OCI-LY1 (cell line): ENCODE measurements at regions not wholly inside any gene's neighbourhood (a gene's known extent, or its start where the extent isn't known, plus 50 kb on each side); places are given as distances from the start of the nearest gene placed in this dataset.

ENCODE experiments used
- EZH2 ChIP-seq: fragments of 200-600 bp; sonication (generic), shearing (Covaris generic); IDR thresholded peaks from 2 replicates; pipeline ENCODE4 v1.8.0; 2017; ENCODE audit warnings: borderline replicate concordance, mixed run types, mild to moderate bottlenecking, antibody characterized with exemption, low read length, moderate library complexity, mixed read lengths
- TF ChIP-seq, protein P1 (sequence below): fragments of 200-600 bp; sonication (generic), shearing (Covaris generic); IDR thresholded peaks from 2 replicates; pipeline ENCODE4 v1.5.1; 2017; ENCODE audit warnings: mild to moderate bottlenecking, antibody characterized with exemption, low read length, moderate library complexity, mixed read lengths

DNA sequence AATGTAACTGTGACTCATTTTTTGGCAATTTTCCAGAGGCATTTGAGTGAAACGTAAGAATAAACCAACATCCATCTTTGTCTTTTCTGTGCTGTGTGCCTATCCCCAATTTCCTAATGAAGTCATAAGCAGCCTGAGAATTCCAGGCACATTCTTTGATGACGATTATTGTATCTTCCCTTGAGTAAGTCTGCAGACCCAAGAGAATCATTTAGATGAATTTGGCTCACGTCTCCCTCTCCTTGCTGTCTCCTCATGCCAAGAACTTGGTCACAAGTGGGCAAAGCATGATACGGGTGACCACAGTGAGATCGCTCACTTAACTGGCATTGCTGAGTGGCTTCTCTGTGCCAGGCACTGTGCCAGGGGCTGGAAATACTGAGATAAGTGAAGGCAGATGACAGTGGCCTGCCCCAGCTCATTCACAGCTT is 384.5 kb upstream of the IL12A start:
- TF ChIP-seq, protein P1, sequence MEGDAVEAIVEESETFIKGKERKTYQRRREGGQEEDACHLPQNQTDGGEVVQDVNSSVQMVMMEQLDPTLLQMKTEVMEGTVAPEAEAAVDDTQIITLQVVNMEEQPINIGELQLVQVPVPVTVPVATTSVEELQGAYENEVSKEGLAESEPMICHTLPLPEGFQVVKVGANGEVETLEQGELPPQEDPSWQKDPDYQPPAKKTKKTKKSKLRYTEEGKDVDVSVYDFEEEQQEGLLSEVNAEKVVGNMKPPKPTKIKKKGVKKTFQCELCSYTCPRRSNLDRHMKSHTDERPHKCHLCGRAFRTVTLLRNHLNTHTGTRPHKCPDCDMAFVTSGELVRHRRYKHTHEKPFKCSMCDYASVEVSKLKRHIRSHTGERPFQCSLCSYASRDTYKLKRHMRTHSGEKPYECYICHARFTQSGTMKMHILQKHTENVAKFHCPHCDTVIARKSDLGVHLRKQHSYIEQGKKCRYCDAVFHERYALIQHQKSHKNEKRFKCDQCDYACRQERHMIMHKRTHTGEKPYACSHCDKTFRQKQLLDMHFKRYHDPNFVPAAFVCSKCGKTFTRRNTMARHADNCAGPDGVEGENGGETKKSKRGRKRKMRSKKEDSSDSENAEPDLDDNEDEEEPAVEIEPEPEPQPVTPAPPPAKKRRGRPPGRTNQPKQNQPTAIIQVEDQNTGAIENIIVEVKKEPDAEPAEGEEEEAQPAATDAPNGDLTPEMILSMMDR, result no peak
- no peak for TF ChIP-seq EZH2
